GM13977 (cell line): ENCODE measurements at regions not wholly inside any gene's neighbourhood (a gene's known extent, or its start where the extent isn't known, plus 50 kb on each side); places are given as distances from the start of the nearest gene placed in this dataset.

Experiments used
- DNase-seq: peaks from one replicate; pipeline ENCODE4 v3.0.0; 2012; ENCODE audit warnings: low spot score
- CTCF ChIP-seq: IDR thresholded peaks from 2 replicates; pipeline ENCODE4 v1.5.1; 2012; ENCODE audit warnings: mild to moderate bottlenecking, control low read depth; ENCODE audit not compliant: insufficient read depth; ENCODE audit errors: extremely low read depth, missing control alignments
- in situ Hi-C: fragments of 300-500 bp; cut with MboI; formaldehyde crosslinking; loops from one replicate; pipeline ENCODE4 v1.12.0; 2022; ENCODE audit warnings: low sequenced_read_pairs, low pct_unique_long_range_greater_than_20kb, mixed read lengths, inconsistent platforms; ENCODE audit not compliant: unreplicated experiment

GRCh38 chr5:57575839-57576238 is 93.2 kb upstream of the ACTBL2 start:
- in situ Hi-C loops = no loop called here
- no peak for DNase-seq
- TF ChIP-seq CTCF = no peak

- no peak for DNase-seq
- TF ChIP-seq CTCF = no peak
- in situ Hi-C loops = no loop called here
Observed at GRCh38 chr5:57572461-57572860, 89.8 kb upstream of the ACTBL2 start.

GRCh38 chr5:57569601-57570000 is 87.0 kb upstream of the ACTBL2 start:
- TF ChIP-seq CTCF = no peak
- in situ Hi-C loops = no loop called here
- no peak for DNase-seq

GRCh38 chr5:57568136-57568535 is 85.5 kb upstream of the ACTBL2 start:
- TF ChIP-seq CTCF = no peak
- DNase-seq = no peak
- in situ Hi-C loops = no loop called here

- no peak for TF ChIP-seq CTCF
- in situ Hi-C loops = no loop called here
- DNase-seq = peak; percentile 23
Observed at GRCh38 chr5:57566914-57567313, 84.3 kb upstream of the ACTBL2 start.

GRCh38 chr5:57561231-57561842 is 78.7 kb upstream of the ACTBL2 start:
- in situ Hi-C loops = no loop called here
- no peak for TF ChIP-seq CTCF
- no peak for DNase-seq

- TF ChIP-seq CTCF = no peak
- in situ Hi-C loops = no loop called here
- DNase-seq = no peak
Observed at GRCh38 chr5:57559110-57559635, 76.6 kb upstream of the ACTBL2 start.
